Kidney glomerular epithelial cell (primary cell): ENCODE measurements at regions not wholly inside any gene's neighbourhood (a gene's known extent, or its start where the extent isn't known, plus 50 kb on each side); places are given as distances from the start of the nearest gene placed in this dataset.

Experiments used
- DNase-seq: peaks from one replicate; lab custom pipeline; 2025; lab: John Stamatoyannopoulos, UW

- no peak for DNase-seq
Observed at GRCh38 chr2:150705767-150706166, 218.3 kb upstream of the RND3 start.

DNA sequence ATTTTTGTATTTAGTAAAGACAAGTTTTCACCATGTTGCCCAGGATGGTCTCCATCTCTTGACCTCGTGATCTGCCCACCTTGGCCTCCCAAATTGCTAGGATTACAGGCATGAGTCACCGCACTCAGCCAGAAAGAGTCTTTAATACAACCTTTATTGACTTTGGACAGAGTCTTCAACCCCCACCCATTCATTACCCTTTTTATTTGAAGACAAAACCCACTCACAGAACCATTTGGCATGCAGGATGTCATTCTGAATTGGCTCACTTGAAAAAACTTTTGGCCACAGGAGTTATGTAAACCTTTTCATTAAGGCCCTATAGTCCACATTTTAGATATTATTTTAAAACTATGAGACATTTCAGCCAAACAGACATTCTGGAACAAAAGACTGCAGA, 217.9 kb upstream of the RND3 start:
- no peak for DNase-seq

DNA sequence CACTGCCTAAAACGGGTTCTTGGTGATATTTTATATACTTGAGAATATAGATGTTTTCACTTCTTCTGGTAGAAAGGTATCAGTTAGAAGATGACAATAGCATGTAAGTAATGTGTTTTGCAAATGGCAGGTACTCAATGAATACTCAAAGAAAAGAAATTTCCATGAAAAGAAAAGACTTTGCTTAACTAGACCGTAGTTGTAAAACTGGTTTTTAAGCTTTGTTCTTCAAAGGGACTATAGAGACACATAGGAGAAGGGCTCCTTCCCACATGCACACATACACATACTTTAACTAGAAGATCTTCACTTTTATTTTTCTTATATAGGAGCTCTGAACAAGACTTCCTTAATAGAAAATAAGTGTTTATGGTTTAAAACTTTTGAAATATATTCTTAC, 215.3 kb upstream of the RND3 start:
- DNase-seq = no peak

- DNase-seq = no peak
Observed at GRCh38 chr2:150700666-150701580, 213.5 kb upstream of the RND3 start.

DNA sequence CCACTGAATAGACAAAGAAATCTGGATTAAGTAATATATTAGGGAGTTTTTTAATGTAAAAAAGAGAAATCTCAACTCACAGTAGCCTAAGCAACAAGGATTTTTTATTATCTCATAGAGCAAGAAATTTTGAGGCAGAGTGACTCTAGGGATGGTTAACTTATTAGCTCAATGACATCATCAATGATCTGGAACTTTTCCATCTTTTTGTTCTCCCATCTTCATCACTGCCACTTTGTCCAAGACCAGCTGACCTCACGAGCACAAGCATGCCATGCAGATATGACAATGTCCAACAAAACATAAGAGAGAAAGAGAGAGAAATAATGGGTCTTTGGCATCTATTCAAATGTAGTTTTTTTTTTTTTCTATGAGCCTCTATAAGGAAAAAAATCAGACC, 211.8 kb upstream of the RND3 start:
- DNase-seq = no peak

DNA sequence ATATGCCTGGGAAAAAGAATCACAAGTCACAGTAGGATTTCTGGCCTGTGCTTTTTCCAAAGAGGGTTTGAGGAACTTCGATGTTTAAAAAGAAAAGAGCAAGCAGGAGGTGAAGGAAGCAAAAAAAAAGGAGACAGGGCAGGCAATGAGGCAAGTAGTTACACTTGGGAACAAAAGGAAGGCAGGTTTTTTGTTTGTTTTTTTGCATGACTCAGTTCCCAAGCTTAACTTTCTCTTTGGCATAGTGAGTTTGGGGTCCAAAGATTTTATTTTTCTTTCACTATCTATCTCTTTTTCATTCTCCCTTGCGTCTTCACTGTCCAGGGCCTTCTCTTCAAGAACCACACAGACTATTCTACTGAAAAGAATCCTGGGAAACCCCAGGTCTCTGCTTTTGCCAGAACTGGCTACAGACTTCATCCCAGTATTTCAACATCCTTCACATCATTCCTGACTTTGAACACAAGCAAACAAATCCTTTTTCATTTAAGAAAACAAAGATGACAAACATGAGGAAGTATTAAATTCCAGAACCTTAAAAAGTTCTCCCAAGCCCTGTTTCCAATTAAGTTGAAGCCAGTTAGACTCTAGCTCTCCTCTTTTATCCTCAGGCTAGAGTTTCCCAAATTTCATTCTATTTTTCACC, 210.7 kb upstream of the RND3 start:
- no peak for DNase-seq

DNA sequence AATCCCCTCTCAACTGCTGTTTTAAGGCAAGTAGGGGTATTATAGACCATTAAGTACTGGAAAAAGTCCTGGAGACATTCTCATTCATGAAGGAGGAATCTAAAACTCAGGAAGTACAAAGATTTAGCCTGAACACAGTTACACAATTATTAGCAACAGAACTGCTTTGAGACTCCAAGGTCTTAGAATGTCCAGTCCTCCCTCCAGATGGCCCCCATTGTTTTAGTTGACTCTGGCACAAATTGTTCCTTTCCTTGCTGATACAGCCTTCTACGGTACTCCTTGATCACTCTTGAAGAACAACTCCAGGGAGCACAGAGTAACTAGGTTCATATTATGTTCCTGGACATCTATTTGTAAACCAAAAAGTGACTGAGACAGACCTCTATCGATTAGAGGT, 210.1 kb upstream of the RND3 start:
- no peak for DNase-seq

DNA sequence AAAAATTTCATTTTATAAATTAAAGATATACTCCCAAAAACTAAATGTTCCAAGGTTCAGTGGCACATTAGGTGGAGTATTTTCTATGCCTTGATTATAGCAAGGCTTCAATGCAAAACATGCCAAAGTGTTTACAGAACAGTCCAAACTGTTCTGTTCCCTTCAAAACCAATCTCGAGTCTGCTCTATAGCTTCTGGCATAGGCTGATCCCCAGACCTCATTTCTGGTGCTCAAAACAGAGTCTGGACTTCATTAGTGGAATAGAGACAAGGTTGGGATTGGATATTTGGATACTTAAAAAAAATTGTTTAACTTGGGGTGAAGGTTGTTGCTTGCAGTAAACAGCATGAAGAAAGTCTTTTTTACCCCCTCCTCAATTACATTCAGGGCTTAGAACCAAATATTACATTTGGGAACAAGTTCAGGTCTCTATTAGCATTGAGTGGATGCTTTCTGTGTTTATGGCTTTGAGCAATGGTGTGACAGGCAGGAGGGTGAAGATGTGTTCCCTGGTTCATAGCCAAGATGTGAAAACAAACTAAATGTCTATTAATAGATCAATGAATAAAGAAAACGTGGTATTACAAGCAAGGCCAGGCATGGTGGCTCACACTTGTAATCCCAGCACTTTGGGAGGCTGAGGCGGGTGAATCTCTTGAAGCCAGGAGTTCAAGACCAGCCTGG, 208.1 kb upstream of the RND3 start:
- no peak for DNase-seq

- DNase-seq = no peak
Observed at GRCh38 chr2:150693556-150693955, 206.1 kb upstream of the RND3 start.

DNA sequence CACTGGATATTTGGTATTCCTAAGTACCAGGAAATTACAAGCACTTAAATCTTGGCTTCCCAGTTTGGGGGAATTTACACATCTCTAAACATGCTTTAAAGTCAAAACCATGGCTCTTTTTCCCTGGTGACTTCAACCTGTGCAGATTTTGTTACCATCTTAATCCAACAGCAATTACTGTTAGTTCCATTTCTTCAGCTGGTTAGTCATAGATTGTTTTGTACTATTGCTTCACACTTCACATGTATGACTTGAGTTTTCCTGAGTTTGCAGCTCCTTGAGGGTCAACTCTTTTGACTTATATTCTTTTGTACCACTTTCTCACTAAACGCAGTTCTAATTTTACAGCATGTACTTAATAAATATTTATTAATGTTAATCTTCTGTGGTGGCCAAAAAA, 203.4 kb upstream of the RND3 start:
- DNase-seq = no peak

DNA sequence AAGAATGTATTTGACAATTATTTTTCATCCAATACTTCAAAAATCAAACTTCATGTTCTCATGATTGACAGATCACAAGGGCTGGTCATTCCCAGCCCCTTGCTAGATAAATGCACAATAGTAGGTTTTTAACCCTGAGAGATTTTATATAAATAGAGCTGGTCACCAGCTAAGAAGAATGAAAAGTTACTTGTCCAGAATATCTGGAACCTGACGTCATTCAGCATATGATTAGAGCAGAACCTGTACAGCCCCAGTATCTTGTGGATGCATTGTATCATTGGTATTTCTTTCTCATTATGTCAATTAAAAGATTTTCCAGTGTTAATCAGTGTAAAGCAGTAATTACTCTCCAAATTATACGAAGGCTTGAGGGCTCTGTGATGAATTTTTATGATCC, 202.8 kb upstream of the RND3 start:
- no peak for DNase-seq

DNA sequence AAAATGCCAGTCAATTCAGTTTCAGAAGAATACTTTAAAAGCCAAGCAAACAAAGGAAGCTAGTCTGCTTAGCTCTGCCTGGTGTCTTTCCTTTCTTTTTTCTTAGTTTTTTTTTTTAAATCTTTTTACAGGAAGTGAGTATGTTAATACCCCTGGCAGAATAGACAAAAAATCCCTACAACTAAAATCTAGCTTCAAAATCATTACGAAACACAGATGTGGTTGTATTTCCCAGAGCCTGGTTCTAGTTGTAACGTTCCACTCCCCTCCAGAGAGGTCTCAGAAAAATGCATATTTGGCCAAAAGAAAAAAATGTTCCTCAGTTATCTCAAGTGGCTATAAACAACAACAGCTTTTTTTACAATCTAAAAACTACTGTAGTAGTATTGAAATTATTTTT, 202.1 kb upstream of the RND3 start:
- no peak for DNase-seq

DNA sequence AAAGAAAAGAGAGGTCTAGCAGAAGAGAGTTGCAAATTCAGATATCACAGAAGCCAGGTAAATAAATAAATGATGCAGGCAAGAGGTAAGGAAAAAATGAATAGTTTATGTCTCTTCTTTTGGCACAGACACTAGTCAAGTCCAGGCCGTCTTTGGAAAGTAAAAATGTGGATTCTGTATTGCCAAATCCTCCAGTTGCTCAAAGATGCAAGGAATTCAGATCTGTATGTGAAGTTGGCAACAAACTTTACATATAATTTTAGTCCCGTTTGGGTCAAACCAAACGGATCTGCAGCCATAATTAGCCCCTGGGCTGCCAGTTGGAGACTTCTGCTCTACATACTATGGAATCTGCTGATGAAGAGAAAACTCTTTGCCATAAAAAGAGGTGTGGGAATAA, 200.5 kb upstream of the RND3 start:
- no peak for DNase-seq

DNA sequence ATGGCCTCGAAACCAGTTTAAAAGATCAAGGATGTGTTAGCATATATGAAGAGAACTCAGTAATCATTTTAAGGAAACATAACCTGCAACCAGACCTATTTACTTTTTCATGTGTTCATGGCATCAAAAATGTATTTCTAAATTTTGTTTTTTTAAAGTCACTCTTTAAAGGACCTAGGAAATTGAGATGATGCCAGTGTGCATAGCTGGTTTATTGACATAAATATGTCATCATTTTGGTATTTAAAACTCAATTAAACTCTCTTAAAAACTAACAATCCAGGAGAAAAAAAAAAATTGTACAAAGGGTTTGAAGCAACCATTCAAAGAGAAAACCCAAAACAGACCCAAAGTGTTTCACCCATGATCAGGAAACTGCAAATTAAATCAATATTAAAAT, 198.9 kb upstream of the RND3 start:
- DNase-seq = peak; percentile 11

- peak; percentile 96 for DNase-seq
Observed at GRCh38 chr2:150681120-150681804, 193.8 kb upstream of the RND3 start.

GRCh38 chr2:150679456-150680120, 192.1 kb upstream of the RND3 start:
- DNase-seq = no peak

DNA sequence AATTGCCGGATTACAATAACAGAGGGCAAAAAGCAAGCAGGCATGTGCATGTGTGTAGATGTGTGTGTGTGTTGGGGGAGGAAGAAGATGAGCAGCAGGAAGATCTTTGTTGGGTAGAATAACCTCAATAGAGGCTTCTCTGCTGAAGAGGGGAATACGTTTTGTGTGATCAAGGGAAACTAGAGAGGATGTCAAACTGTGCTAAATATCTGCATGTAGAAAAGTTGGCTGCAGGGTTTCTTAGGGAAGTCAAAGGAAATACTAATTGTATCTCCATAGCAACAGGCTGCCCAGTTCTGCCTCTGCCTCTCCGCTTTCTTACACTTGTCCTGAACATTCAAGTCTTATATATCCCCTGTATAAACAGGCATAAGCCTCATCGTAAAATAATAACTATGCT, 190.1 kb upstream of the RND3 start:
- DNase-seq = no peak

DNA sequence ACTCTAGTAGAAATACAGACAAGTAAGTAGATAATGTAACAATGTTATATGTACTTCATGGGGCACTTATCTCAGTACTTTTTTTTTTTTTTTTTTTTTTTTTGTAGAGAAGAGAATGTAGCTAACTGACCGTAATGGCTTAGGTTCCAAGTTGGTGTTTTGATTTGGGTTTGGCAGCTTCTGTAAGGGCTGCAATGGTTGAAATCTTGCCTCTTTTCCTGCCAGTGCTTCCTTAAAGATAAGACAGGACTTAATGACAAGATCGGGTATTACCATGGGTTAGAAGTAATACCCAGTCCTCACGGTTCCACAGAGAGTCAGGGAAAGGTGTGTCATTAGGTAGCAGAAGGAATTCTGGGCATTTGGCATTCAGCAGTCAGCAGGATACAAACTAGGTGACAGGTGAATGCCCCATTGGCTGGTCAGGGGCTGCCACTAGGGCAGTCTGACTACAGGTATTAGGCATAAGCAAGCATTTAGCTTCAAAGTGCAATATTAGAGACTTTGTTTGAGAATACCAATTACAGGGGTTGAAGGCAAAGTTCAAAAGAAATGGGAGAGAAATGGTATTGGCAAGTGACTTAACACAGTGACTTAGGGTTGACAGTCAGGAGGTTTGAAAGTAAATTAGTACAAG, 189.4 kb upstream of the RND3 start:
- DNase-seq = no peak

DNA sequence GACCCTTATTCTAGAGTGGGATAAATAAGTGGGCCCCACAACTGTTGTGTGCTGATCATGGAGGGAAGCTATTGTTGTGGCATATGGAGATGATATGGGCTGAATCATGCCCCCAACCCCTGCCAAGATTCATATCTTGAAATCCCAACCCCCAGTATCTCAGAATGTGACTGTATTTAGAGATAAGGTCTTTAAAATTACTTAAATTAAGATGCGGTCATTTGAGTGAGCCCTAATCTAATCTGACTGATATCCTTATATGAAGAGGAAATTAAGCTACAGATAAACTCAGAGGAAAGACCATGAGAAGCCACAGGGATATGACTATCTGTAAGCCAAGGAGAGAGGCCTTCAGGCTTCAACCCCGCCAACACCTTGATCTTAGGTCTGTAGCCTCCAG, 188.3 kb upstream of the RND3 start:
- DNase-seq = no peak

DNA sequence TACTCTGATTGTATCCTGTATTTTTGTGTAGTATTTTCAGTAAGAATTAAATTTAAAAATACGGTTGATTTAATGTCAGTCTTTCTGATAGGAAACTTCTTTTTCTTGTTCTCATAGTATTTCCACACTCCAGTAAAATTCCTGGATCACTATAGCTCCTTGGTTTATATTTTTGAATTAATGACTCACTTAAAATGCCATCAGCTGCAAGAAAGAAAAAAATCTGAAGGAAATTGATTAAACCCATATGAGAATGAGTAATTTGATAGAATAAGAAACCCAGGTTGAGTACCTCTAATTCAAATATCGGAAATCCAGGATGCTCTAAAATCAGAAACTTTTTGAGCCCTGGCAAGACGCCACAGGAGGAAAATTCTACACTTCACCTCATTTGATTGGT, 186.8 kb upstream of the RND3 start:
- no peak for DNase-seq

DNA sequence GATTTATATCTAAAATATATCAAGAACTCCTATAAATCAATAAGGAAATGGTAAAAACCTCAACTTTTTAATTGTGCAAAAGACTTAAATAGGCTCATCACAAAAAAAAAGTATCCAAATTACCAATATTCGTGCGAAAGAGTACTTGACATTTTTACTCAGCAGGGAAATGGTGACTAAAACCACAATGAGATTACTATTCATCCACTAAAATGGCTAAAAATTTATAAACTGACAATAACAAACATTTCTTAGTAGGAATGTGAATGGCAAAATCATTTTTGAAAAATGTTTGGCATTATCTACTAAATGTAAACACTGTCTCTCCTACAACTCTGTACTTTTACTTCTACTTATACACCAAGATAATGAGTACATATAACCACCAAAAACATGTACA, 184.8 kb upstream of the RND3 start:
- no peak for DNase-seq
